ENCODE measurements at regions not wholly inside any gene's neighbourhood (a gene's known extent, or its start where the extent isn't known, plus 50 kb on each side); places are given as distances from the start of the nearest gene placed in this dataset.

GRCh38 chr3:190710723-190711122, 151.8 kb downstream of the GMNC start:
- no peaks in the 10 kb centered on the region for H3K79me2 ChIP-seq (ENCODE audit: insufficient read depth, low read depth)
- no peak for TF ChIP-seq CTCF (conservative IDR thresholded peaks at IDR 0.05; ENCODE audit: low read depth, low read length)
- H3K27me3 ChIP-seq (ENCODE audit: insufficient read depth, low read depth): no peaks in the 10 kb centered on the region
- no peak overlapping the region for H3K4me2 ChIP-seq
- no peak overlapping the region for H2AFZ ChIP-seq (ENCODE audit: low read depth)
- no peak overlapping the region for H3K27ac ChIP-seq
- H3K36me3 ChIP-seq (ENCODE audit: insufficient read depth): no peaks in the 10 kb centered on the region
- H3K4me1 ChIP-seq (ENCODE audit: low read depth, poor library complexity, severe bottlenecking): no peaks in the 10 kb centered on the region
- no peak overlapping the region for H3K9ac ChIP-seq
- no peak overlapping the region for H3K4me3 ChIP-seq (IDR thresholded peaks at IDR 0.05; ENCODE audit: insufficient read depth, low read depth, low read length)
- H4K20me1 ChIP-seq (ENCODE audit: insufficient read depth): no peaks in the 10 kb centered on the region

GRCh38 chr3:190709351-190709773, 153.1 kb downstream of the GMNC start:
- Histone ChIP-seq H3K27me3 (ENCODE audit: insufficient read depth, low read depth) (no peaks in the 10 kb centered on the region), H4K20me1 (ENCODE audit: insufficient read depth) (no peaks in the 10 kb centered on the region), H3K4me2 (no peak overlapping the region), H3K27ac (no peak overlapping the region), H3K4me3 (IDR thresholded peaks at IDR 0.05; ENCODE audit: insufficient read depth, low read depth, low read length) (no peak overlapping the region), H3K36me3 (ENCODE audit: insufficient read depth) (no peaks in the 10 kb centered on the region), H3K4me1 (ENCODE audit: low read depth, poor library complexity, severe bottlenecking) (no peaks in the 10 kb centered on the region), H2AFZ (ENCODE audit: low read depth) (no peak overlapping the region), H3K9ac (no peak overlapping the region), H3K79me2 (ENCODE audit: insufficient read depth, low read depth) (no peaks in the 10 kb centered on the region)
- no peak for TF ChIP-seq CTCF (conservative IDR thresholded peaks at IDR 0.05; ENCODE audit: low read depth, low read length)
